Nephron progenitor cell (in vitro differentiated cells): ENCODE measurements at regions not wholly inside any gene's neighbourhood (a gene's known extent, or its start where the extent isn't known, plus 50 kb on each side); places are given as distances from the start of the nearest gene placed in this dataset.
A peak's percentile ranks its signal among the peaks of the same experiment; 100 is the strongest.

ENCODE experiments used
- DNase-seq: peaks from one replicate; pipeline ENCODE4 v3.0.0; 2021
- H3K27ac Mint-ChIP-seq: 2 replicates; pipeline ENCODE4 v1.8.0; 2021; ENCODE audit warnings: mild to moderate bottlenecking, moderate library complexity, mixed read lengths
- H3K27me3 Mint-ChIP-seq: 2 replicates; pipeline ENCODE4 v1.8.0; 2021; ENCODE audit warnings: mild to moderate bottlenecking, low read depth, mixed read lengths; ENCODE audit not compliant: poor library complexity
- H3K36me3 Mint-ChIP-seq: 2 replicates; pipeline ENCODE4 v1.8.0; 2021; ENCODE audit warnings: low read depth, mixed read lengths
- H3K4me1 Mint-ChIP-seq: 2 replicates; pipeline ENCODE4 v1.8.0; 2021; ENCODE audit warnings: mixed read lengths
- H3K4me3 Mint-ChIP-seq: 2 replicates; pipeline ENCODE4 v1.8.0; 2021; ENCODE audit warnings: mild to moderate bottlenecking, moderate library complexity, mixed read lengths
- H3K9me3 Mint-ChIP-seq: 2 replicates; pipeline ENCODE4 v1.8.0; 2021; ENCODE audit warnings: mild to moderate bottlenecking, moderate library complexity, mixed read lengths
- CTCF ChIP-seq: fragments of 200-600 bp; sonication (generic); IDR thresholded peaks from 2 replicates; pipeline ENCODE4 v1.5.0; 2021; ENCODE audit warnings: antibody characterized with exemption

DNA sequence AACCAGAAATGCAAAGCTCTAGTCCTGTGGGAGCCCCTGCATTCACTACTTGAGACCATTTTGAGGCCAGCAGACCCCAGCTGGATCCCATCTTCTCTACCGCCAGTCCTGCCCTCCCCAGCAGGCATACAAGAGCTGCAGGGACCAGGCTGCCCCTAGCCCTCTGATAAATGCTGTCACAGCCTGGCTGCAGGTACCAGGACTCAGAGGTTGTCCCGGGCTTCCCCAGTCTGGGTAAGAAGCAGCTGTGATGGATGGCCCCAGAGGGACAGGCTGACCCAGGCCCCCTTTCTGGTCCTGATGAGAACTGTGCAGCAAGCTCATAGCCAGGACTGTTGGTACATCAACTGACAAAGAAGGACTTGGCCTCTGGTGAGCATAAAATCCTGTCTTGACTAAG lies 132.9 kb upstream of the APCDD1 start:
- H3K27me3 Mint-ChIP-seq = peaks cover 9% of the 10 kb centered on the region
- H3K36me3 Mint-ChIP-seq = no peaks in the 10 kb centered on the region
- no peaks in the 10 kb centered on the region for H3K9me3 Mint-ChIP-seq
- H3K27ac Mint-ChIP-seq = no peak overlapping the region
- TF ChIP-seq CTCF = no peak
- no peak overlapping the region for H3K4me3 Mint-ChIP-seq
- H3K4me1 Mint-ChIP-seq = peaks cover 11% of the 10 kb centered on the region
- DNase-seq = peak; percentile 23

DNA sequence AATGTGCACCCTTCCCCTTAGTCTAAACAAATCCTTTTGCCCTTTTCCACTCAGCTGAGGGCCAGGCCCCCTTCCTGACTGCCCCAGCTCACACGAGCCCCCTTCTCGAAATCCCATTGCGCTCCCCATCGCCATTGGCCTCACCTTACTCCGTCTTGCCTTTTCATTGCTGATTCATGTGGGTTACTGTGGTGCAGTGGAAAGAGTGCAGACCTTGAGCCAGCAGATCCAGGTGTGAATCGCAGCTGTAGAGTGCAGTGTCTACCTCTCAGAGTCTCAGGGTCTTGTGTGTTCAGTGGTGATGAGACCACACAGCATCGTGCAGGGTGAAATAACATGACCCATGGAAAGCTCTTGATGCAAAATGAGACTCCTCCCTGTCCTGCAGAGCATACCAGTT lies 132.4 kb upstream of the APCDD1 start:
- no peak overlapping the region for H3K27ac Mint-ChIP-seq
- no peak for TF ChIP-seq CTCF
- H3K36me3 Mint-ChIP-seq = no peaks in the 10 kb centered on the region
- H3K4me1 Mint-ChIP-seq = peaks cover 11% of the 10 kb centered on the region
- H3K27me3 Mint-ChIP-seq = peaks cover 9% of the 10 kb centered on the region
- no peaks in the 10 kb centered on the region for H3K9me3 Mint-ChIP-seq
- no peak overlapping the region for H3K4me3 Mint-ChIP-seq
- no peak for DNase-seq

DNA sequence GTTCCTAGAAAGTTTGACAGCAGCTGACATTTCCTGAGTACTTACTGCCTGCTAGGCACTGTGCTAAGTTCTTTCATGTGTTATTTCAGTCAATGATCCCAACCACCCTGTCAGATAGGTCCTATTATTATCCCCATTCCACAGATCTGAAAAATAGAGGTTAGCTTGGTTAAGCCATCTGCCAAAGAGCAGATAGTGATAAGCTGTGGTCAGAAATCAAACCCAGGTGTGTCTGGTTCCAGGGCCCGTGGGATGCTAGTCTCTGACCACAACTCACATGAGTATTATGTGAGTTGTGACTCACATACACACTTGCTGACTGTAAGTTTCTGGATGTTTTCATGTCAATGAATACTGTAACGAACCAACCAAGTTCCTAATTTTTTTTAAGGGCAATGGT lies 132.0 kb upstream of the APCDD1 start:
- DNase-seq = no peak
- H3K27ac Mint-ChIP-seq = no peak overlapping the region
- TF ChIP-seq CTCF = no peak
- no peak overlapping the region for H3K4me3 Mint-ChIP-seq
- H3K9me3 Mint-ChIP-seq = no peaks in the 10 kb centered on the region
- H3K36me3 Mint-ChIP-seq = no peaks in the 10 kb centered on the region
- peaks cover 11% of the 10 kb centered on the region for H3K4me1 Mint-ChIP-seq
- peaks cover 9% of the 10 kb centered on the region for H3K27me3 Mint-ChIP-seq

GRCh38 chr18:10329101-10329500 lies 125.3 kb upstream of the APCDD1 start:
- H3K4me3 Mint-ChIP-seq = no peak overlapping the region
- peaks cover 9% of the 10 kb centered on the region for H3K27me3 Mint-ChIP-seq
- no peak for TF ChIP-seq CTCF
- H3K27ac Mint-ChIP-seq = no peak overlapping the region
- no peaks in the 10 kb centered on the region for H3K9me3 Mint-ChIP-seq
- DNase-seq = no peak
- peaks cover 13% of the 10 kb centered on the region for H3K4me1 Mint-ChIP-seq
- H3K36me3 Mint-ChIP-seq = no peaks in the 10 kb centered on the region

DNA sequence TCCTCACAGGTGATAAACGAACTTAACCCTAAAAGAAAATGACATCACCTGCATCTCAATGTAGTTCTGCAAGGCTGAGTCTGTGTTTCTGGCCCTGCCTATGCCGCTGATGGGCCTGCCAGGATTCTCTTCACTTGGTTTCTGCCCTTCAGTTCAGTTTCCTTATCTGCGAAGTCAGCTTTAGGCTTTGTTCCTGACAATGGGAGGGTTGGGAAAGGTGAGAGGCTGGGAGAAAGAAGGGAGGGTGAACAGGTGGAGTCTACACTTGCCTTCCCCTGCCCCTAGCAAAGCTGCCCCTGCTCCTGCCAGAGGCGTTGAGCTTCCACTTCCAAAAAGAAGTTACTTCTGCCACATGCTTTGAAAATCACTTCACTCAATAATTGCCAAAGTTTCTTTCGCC lies 124.0 kb upstream of the APCDD1 start:
- Mint-ChIP-seq H3K36me3 (no peaks in the 10 kb centered on the region), H3K9me3 (no peaks in the 10 kb centered on the region), H3K27me3 (peaks cover 11% of the 10 kb centered on the region), H3K27ac (no peak overlapping the region), H3K4me3 (no peak overlapping the region), H3K4me1 (peaks cover 13% of the 10 kb centered on the region)
- DNase-seq = no peak
- TF ChIP-seq CTCF = no peak

DNA sequence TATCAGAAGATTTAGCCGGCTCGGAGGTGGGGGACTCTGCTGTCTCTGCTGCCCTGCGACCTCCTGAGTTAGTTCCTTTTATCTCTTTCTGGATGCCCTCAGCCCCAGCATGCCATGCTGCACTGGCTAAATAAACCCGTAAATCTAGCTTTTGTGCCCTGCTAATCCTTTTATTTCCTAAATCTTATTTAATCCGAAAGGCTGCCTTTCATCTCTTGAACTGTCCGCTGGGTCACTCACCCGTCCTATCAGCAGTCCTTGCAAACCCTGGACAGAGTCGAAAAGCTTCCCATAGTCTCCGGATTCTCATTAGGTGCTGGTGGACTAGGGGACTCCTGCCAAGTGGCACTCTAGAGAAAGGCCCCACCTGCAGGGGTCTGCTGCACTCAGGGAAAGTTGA lies 122.0 kb upstream of the APCDD1 start:
- DNase-seq = no peak
- Mint-ChIP-seq H3K27ac (no peak overlapping the region), H3K4me3 (no peak overlapping the region), H3K9me3 (no peaks in the 10 kb centered on the region), H3K36me3 (no peaks in the 10 kb centered on the region), H3K4me1 (peaks cover 13% of the 10 kb centered on the region), H3K27me3 (peaks cover 15% of the 10 kb centered on the region)
- no peak for TF ChIP-seq CTCF
